WTC11 (cell line): ENCODE measurements at regions not wholly inside any gene's neighbourhood (a gene's known extent, or its start where the extent isn't known, plus 50 kb on each side); places are given as distances from the start of the nearest gene placed in this dataset.

Experiments
- ATAC-seq: fragments of 200-7000 bp; cut with Tn5 transposase; 2 replicates; pipeline ENCODE4 v1.10.0; 2021; ENCODE audit warnings: mild to moderate bottlenecking, moderate library complexity
- CTCF ChIA-PET: fragments of 300-600 bp; sonication (Branson Sonifier 250); formaldehyde crosslinking; loops from one replicate; lab custom pipeline; 2021; ENCODE audit warnings: antibody characterized with exemption; lab: Charles Lee
- POLR2A ChIA-PET: fragments of 350-600 bp; sonication (Branson Sonifier 250); formaldehyde crosslinking; loops from one replicate; lab custom pipeline; 2021; ENCODE audit warnings: antibody characterized with exemption; lab: Charles Lee
- DNase-seq: peaks from one replicate; pipeline ENCODE4 v3.0.0; 2021; ENCODE audit warnings: low spot score
- H3K27ac Mint-ChIP-seq: 2 replicates; pipeline ENCODE4 v1.8.0; 2021; ENCODE audit warnings: mixed read lengths
- H3K27me3 Mint-ChIP-seq: 2 replicates; pipeline ENCODE4 v1.8.0; 2021; ENCODE audit warnings: low read depth, mild to moderate bottlenecking, moderate library complexity, mixed read lengths
- H3K36me3 Mint-ChIP-seq: 2 replicates; pipeline ENCODE4 v1.8.0; 2021; ENCODE audit warnings: mixed read lengths
- H3K4me1 Mint-ChIP-seq: 2 replicates; pipeline ENCODE4 v1.8.0; 2022; ENCODE audit warnings: mixed read lengths
- H3K4me3 Mint-ChIP-seq: 2 replicates; pipeline ENCODE4 v1.8.0; 2021; ENCODE audit warnings: mild to moderate bottlenecking, moderate library complexity, mixed read lengths
- H3K9me3 Mint-ChIP-seq: 2 replicates; pipeline ENCODE4 v1.8.0; 2021; ENCODE audit warnings: mixed read lengths
- ATF1 ChIP-seq: sonication (generic); formaldehyde crosslinking; IDR thresholded peaks from 2 replicates; pipeline ENCODE4 v1.8.1; 2023; ENCODE audit warnings: mild to moderate bottlenecking, moderate library complexity, missing genetic modification reagents
- CBFB ChIP-seq: sonication (generic); formaldehyde crosslinking; IDR thresholded peaks from 2 replicates; pipeline ENCODE4 v1.8.1; 2022; ENCODE audit warnings: mild to moderate bottlenecking, low read depth, missing genetic modification reagents
- CREB1 ChIP-seq: sonication (generic); formaldehyde crosslinking; IDR thresholded peaks from 2 replicates; pipeline ENCODE4 v1.8.0; 2023; ENCODE audit warnings: mild to moderate bottlenecking, missing genetic modification reagents
- GRHL2 ChIP-seq: fragments of 250-450 bp; sonication (Bioruptor Pico); IDR thresholded peaks from 2 replicates; pipeline ENCODE4 v1.8.0; 2022; ENCODE audit warnings: mild to moderate bottlenecking, moderate library complexity; ENCODE audit not compliant: insufficient replicate concordance, severe bottlenecking
- JAZF1 ChIP-seq: fragments of 250-450 bp; sonication (Bioruptor Pico); IDR thresholded peaks from 2 replicates; pipeline ENCODE4 v1.9.0; 2021; ENCODE audit warnings: moderate library complexity, mild to moderate bottlenecking, inconsistent platforms
- NFE2L1 ChIP-seq: sonication (generic); formaldehyde crosslinking; IDR thresholded peaks from 2 replicates; pipeline ENCODE4 v1.8.1; 2023; ENCODE audit warnings: missing genetic modification reagents
- RELA ChIP-seq: sonication (generic); formaldehyde crosslinking; IDR thresholded peaks from 2 replicates; pipeline ENCODE4 v1.8.1; 2022; ENCODE audit warnings: missing genetic modification reagents, mild to moderate bottlenecking, borderline replicate concordance
- SMAD4 ChIP-seq: sonication (generic); formaldehyde crosslinking; IDR thresholded peaks from 2 replicates; pipeline ENCODE4 v1.8.0; 2022; ENCODE audit warnings: mild to moderate bottlenecking, missing genetic modification reagents
- ZBTB21 ChIP-seq: sonication (generic); formaldehyde crosslinking; IDR thresholded peaks from 2 replicates; pipeline ENCODE4 v1.8.1; 2023; ENCODE audit warnings: mild to moderate bottlenecking, missing genetic modification reagents, borderline replicate concordance
- ZNF138 ChIP-seq: sonication (generic); formaldehyde crosslinking; conservative IDR thresholded peaks from 2 replicates; pipeline ENCODE4 v1.8.1; 2022; ENCODE audit warnings: mild to moderate bottlenecking, moderate library complexity, missing genetic modification reagents
- ZNF232 ChIP-seq: sonication (generic); formaldehyde crosslinking; IDR thresholded peaks from 2 replicates; pipeline ENCODE4 v1.8.0; 2022; ENCODE audit warnings: mild to moderate bottlenecking, missing genetic modification reagents
- ZNF396 ChIP-seq: fragments of 250-450 bp; sonication (Bioruptor Pico); IDR thresholded peaks from 2 replicates; pipeline ENCODE4 v1.8.0; 2021; ENCODE audit warnings: mild to moderate bottlenecking, moderate library complexity, borderline replicate concordance
- TF ChIP-seq, protein P1 (sequence below): sonication (generic); formaldehyde crosslinking; IDR thresholded peaks from 2 replicates; pipeline ENCODE4 v1.8.0; 2023; ENCODE audit warnings: missing genetic modification reagents, mild to moderate bottlenecking, borderline replicate concordance
- TF ChIP-seq, protein P2 (sequence below): sonication (generic); formaldehyde crosslinking; IDR thresholded peaks from 2 replicates; pipeline ENCODE4 v1.8.1; 2022; ENCODE audit warnings: low read depth, missing genetic modification reagents, borderline replicate concordance
- TF ChIP-seq, protein P3 (sequence below): sonication (generic); formaldehyde crosslinking; IDR thresholded peaks from 2 replicates; pipeline ENCODE4 v1.8.1; 2023; ENCODE audit warnings: mild to moderate bottlenecking, missing genetic modification reagents
- TF ChIP-seq, protein P4 (sequence below): fragments of 250-450 bp; sonication (Bioruptor Pico); IDR thresholded peaks from 2 replicates; pipeline ENCODE4 v1.8.0; 2021; ENCODE audit warnings: mild to moderate bottlenecking
- TF ChIP-seq, protein P5 (sequence below): sonication (generic); formaldehyde crosslinking; conservative IDR thresholded peaks from 2 replicates; pipeline ENCODE4 v1.8.1; 2022; ENCODE audit warnings: mild to moderate bottlenecking, missing genetic modification reagents

DNA sequence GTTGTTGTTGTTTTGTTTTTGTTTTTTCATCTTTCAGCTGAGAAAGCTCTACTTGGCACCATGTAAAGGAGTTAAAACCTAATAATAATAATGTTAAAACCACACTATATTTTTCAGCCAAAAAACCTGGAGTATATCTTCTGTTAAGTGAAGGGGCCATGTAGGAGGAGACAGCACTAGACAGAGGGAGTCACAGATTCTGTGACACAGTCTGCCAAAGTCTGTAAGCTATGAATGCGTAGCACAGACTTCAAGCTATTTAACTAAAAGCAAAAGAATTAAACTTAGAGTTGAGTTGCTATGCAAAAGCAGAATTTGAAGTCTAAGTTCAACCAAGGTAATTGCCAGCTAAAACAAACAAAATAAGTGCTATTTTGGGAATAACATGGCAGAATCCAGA is 296.0 kb upstream of the COL8A1 start (continued):
- TF ChIP-seq, protein P1, sequence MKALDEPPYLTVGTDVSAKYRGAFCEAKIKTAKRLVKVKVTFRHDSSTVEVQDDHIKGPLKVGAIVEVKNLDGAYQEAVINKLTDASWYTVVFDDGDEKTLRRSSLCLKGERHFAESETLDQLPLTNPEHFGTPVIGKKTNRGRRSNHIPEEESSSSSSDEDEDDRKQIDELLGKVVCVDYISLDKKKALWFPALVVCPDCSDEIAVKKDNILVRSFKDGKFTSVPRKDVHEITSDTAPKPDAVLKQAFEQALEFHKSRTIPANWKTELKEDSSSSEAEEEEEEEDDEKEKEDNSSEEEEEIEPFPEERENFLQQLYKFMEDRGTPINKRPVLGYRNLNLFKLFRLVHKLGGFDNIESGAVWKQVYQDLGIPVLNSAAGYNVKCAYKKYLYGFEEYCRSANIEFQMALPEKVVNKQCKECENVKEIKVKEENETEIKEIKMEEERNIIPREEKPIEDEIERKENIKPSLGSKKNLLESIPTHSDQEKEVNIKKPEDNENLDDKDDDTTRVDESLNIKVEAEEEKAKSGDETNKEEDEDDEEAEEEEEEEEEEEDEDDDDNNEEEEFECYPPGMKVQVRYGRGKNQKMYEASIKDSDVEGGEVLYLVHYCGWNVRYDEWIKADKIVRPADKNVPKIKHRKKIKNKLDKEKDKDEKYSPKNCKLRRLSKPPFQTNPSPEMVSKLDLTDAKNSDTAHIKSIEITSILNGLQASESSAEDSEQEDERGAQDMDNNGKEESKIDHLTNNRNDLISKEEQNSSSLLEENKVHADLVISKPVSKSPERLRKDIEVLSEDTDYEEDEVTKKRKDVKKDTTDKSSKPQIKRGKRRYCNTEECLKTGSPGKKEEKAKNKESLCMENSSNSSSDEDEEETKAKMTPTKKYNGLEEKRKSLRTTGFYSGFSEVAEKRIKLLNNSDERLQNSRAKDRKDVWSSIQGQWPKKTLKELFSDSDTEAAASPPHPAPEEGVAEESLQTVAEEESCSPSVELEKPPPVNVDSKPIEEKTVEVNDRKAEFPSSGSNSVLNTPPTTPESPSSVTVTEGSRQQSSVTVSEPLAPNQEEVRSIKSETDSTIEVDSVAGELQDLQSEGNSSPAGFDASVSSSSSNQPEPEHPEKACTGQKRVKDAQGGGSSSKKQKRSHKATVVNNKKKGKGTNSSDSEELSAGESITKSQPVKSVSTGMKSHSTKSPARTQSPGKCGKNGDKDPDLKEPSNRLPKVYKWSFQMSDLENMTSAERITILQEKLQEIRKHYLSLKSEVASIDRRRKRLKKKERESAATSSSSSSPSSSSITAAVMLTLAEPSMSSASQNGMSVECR (CRISPR knock-in tag) = no peak
- no peak for TF ChIP-seq RELA (CRISPR knock-in tag)

DNA sequence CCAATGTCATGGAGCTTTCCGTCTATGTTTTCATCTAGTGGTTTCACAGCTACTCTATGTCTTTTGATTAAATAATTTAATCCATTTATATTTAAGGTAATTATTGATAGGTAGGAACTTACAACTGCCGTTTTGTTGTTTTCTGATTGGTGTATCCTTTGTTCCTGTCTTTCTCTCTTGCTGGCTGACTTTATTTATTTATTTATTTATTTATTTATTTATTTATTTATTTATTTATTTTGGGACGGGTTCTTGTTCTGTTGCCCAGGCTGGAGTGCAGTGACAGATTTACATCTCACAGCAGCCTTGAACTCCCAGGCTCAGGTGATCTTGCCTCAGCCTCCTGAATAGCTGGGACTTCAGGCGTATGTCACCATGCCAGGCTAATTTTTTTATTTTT is 299.2 kb upstream of the COL8A1 start:
- DNase-seq (no peak), ATAC-seq (no peak)
- TF ChIP-seq, protein P2, sequence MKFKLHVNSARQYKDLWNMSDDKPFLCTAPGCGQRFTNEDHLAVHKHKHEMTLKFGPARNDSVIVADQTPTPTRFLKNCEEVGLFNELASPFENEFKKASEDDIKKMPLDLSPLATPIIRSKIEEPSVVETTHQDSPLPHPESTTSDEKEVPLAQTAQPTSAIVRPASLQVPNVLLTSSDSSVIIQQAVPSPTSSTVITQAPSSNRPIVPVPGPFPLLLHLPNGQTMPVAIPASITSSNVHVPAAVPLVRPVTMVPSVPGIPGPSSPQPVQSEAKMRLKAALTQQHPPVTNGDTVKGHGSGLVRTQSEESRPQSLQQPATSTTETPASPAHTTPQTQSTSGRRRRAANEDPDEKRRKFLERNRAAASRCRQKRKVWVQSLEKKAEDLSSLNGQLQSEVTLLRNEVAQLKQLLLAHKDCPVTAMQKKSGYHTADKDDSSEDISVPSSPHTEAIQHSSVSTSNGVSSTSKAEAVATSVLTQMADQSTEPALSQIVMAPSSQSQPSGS (CRISPR knock-in tag) = no peak
- no peak for TF ChIP-seq CBFB (CRISPR knock-in tag)
- Mint-ChIP-seq H3K9me3 (peaks cover 4% of the 10 kb centered on the region), H3K27ac (no peak overlapping the region), H3K4me3 (no peak overlapping the region), H3K27me3 (no peaks in the 10 kb centered on the region), H3K36me3 (no peaks in the 10 kb centered on the region), H3K4me1 (no peaks in the 10 kb centered on the region)
- POLR2A ChIA-PET = no interaction called here
- CTCF ChIA-PET = no interaction called here

DNA sequence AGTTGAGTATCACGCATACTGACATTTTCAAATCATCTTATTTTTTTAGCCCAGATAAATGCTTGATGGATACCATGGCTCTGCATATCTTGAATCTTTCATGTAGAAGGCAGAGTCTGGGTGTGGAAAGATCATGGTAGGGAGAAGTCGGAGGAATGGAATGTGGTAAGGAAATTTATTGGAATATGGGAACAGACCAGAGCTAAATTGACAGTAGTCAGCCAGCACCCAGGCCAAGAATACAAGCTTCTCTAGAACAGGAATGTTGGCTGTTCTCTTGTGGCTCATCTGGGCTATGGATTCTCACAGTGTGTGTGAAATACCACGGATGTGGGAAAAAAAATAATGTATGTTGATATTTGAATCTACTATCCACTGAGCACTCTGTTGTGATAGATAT is 305.7 kb upstream of the COL8A1 start:
- ChIA-PET POLR2A (no interaction called here), CTCF (no interaction called here)
- H3K4me3 Mint-ChIP-seq = no peak overlapping the region
- no peaks in the 10 kb centered on the region for H3K36me3 Mint-ChIP-seq
- no peaks in the 10 kb centered on the region for H3K27me3 Mint-ChIP-seq
- ATAC-seq (no peak), DNase-seq (no peak)
- no peaks in the 10 kb centered on the region for H3K4me1 Mint-ChIP-seq
- H3K9me3 Mint-ChIP-seq = peaks cover 4% of the 10 kb centered on the region
- no peak for TF ChIP-seq NFE2L1 (CRISPR knock-in tag)
- no peak for TF ChIP-seq ATF1 (CRISPR knock-in tag)
- H3K27ac Mint-ChIP-seq = no peak overlapping the region

DNA sequence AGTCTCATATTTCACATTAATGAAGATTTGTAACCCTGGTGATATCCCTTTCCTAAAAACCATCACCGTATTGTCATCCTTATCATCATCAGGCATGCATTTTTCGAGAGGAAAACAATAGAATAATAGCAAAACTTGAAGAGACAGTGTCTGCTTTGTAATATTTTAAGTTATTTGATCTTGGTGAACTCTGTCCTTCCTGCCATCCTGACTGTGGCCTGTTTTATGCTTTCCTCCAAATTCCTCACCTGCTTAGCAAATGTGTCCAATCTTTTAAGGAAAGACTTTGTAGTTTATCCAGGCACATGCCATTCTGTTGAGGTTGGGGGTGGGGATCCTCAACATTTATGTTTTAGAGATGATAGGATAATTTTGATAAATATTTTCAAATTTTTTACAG is 306.1 kb upstream of the COL8A1 start:
- CTCF ChIA-PET = no interaction called here
- no peak for ATAC-seq
- H3K27ac Mint-ChIP-seq = no peak overlapping the region
- no peaks in the 10 kb centered on the region for H3K4me1 Mint-ChIP-seq
- peaks cover 4% of the 10 kb centered on the region for H3K9me3 Mint-ChIP-seq
- H3K4me3 Mint-ChIP-seq = no peak overlapping the region
- POLR2A ChIA-PET = no interaction called here
- no peaks in the 10 kb centered on the region for H3K36me3 Mint-ChIP-seq
- H3K27me3 Mint-ChIP-seq = no peaks in the 10 kb centered on the region
- no peak for DNase-seq
- TF ChIP-seq ZNF138 (CRISPR knock-in tag) (no peak), ZNF396 (CRISPR knock-in tag) (no peak), ZNF232 (CRISPR knock-in tag) (no peak), ZBTB21 (no peak), GRHL2 (CRISPR knock-in tag) (no peak), JAZF1 (CRISPR knock-in tag) (no peak), SMAD4 (no peak), CREB1 (no peak)
- TF ChIP-seq, protein P3, sequence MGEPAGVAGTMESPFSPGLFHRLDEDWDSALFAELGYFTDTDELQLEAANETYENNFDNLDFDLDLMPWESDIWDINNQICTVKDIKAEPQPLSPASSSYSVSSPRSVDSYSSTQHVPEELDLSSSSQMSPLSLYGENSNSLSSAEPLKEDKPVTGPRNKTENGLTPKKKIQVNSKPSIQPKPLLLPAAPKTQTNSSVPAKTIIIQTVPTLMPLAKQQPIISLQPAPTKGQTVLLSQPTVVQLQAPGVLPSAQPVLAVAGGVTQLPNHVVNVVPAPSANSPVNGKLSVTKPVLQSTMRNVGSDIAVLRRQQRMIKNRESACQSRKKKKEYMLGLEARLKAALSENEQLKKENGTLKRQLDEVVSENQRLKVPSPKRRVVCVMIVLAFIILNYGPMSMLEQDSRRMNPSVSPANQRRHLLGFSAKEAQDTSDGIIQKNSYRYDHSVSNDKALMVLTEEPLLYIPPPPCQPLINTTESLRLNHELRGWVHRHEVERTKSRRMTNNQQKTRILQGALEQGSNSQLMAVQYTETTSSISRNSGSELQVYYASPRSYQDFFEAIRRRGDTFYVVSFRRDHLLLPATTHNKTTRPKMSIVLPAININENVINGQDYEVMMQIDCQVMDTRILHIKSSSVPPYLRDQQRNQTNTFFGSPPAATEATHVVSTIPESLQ = no peak
- TF ChIP-seq, protein P4, sequence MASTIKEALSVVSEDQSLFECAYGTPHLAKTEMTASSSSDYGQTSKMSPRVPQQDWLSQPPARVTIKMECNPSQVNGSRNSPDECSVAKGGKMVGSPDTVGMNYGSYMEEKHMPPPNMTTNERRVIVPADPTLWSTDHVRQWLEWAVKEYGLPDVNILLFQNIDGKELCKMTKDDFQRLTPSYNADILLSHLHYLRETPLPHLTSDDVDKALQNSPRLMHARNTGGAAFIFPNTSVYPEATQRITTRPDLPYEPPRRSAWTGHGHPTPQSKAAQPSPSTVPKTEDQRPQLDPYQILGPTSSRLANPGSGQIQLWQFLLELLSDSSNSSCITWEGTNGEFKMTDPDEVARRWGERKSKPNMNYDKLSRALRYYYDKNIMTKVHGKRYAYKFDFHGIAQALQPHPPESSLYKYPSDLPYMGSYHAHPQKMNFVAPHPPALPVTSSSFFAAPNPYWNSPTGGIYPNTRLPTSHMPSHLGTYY (CRISPR knock-in tag) = no peak
- TF ChIP-seq, protein P5, sequence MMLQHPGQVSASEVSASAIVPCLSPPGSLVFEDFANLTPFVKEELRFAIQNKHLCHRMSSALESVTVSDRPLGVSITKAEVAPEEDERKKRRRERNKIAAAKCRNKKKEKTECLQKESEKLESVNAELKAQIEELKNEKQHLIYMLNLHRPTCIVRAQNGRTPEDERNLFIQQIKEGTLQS (CRISPR knock-in tag) = no peak
